ENCODE measurements at regions not wholly inside any gene's neighbourhood (a gene's known extent, or its start where the extent isn't known, plus 50 kb on each side); places are given as distances from the start of the nearest gene placed in this dataset.

DNA sequence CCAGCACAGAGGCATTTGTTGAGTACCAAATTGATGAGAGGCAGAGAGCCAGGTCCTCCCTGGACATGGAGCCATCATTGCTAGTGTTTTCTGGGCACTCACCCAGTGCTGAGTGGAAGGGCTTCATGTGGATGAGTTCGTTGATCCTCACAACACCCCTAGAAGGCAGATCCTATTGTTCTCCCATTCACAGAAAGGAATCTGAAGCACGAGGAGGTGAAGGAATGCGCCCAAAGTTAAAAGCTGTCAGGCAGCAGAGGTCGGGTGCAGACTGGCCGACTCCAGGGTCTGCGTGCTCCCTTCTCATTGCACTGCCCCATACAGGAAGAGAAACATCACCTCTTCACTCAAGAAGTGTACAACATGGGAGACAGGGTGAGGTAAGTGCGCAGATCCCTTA, 153.5 kb upstream of the TNPO1 start:
- Histone ChIP-seq H3K4me1 (ENCODE audit: control insufficient read depth, insufficient read depth, low read length) (peaks cover 2% of the 10 kb centered on the region; the same call in 1 of the 2 replicates), H2BK5ac (ENCODE audit: low read depth, low read length, poor library complexity, severe bottlenecking) (no peak overlapping the region), H4K91ac (ENCODE audit: insufficient read depth, low read depth, low read length) (no peak overlapping the region), H4K5ac (ENCODE audit: low read depth, low read length) (no peak overlapping the region), H2AK9ac (replicated peaks; ENCODE audit: low read depth, low read length, poor library complexity) (no peak overlapping the region), H3K23ac (ENCODE audit: low read depth, low read length) (no peak overlapping the region), H2AK5ac (ENCODE audit: low read depth, low read length) (no peak overlapping the region), H3K9me1 (ENCODE audit: insufficient read depth, low read length) (no peaks in the 10 kb centered on the region; the same call in 1 of the 2 replicates), H2BK120ac (ENCODE audit: low read depth, low read length) (no peak overlapping the region), H3K27ac (ENCODE audit: insufficient read depth, low read length) (no peak overlapping the region), H4K8ac (ENCODE audit: low read depth in 2 of 2, low read length in 2 of 2) (no peak overlapping the region), H3K36me3 (ENCODE audit: control insufficient read depth, insufficient read depth, low read length) (no peaks in the 10 kb centered on the region), H3K4ac (ENCODE audit: low read depth, low read length) (no peak overlapping the region), H4K20me1 (ENCODE audit: insufficient read depth, low read length) (no peaks in the 10 kb centered on the region), H3K79me1 (ENCODE audit: low read depth in 1 of 2, low read length in 2 of 2) (no peaks in the 10 kb centered on the region), H2BK20ac (ENCODE audit: low read depth, low read length) (no peak overlapping the region), H2BK15ac (ENCODE audit: low read depth, low read length) (no peak overlapping the region), H3K14ac (replicated peaks; ENCODE audit: low read depth, low read length) (no peak overlapping the region), H3K18ac (ENCODE audit: low read depth, low read length) (no peak overlapping the region), H3K9ac (ENCODE audit: low read depth, low read length) (no peak overlapping the region), H2AFZ (replicated peaks; ENCODE audit: low read length, poor library complexity) (peak overlapping the region; percentile 26), H3K56ac (ENCODE audit: extremely low read depth, insufficient read depth, low read length) (no peak overlapping the region), H3K4me2 (ENCODE audit: low read depth, low read length) (no peak overlapping the region), H3K27me3 (ENCODE audit: control insufficient read depth, insufficient read depth, low read length) (peaks cover 2% of the 10 kb centered on the region), H3K9me3 (ENCODE audit: control insufficient read depth, insufficient read depth, low read length) (no peaks in the 10 kb centered on the region), H3K4me3 (ENCODE audit: insufficient read depth, low read depth, low read length) (no peak overlapping the region)
- in situ Hi-C loops (cut with MboI; ENCODE audit: low sequenced_read_pairs): no loop called here
- TF ChIP-seq MAZ (IDR thresholded peaks at IDR 0.05; ENCODE audit: borderline replicate concordance, low read depth, low read length) (no peak), POLR2A (IDR thresholded peaks at IDR 0.05; ENCODE audit: low read depth, low read length) (no peak), RAD21 (IDR thresholded peaks at IDR 0.05; ENCODE audit: low read length) (no peak), RFX5 (IDR thresholded peaks at IDR 0.05; ENCODE audit: low read depth, low read length) (no peak), RCOR1 (IDR thresholded peaks at IDR 0.05; ENCODE audit: insufficient replicate concordance, low read length) (no peak), BHLHE40 (IDR thresholded peaks at IDR 0.05; ENCODE audit: low read depth, low read length) (no peak), SMC3 (IDR thresholded peaks at IDR 0.05; ENCODE audit: low read depth, low read length) (no peak), MAFK (IDR thresholded peaks at IDR 0.05; ENCODE audit: low read depth, low read length) (no peak), MXI1 (IDR thresholded peaks at IDR 0.05; ENCODE audit: borderline replicate concordance, low read depth, low read length) (no peak), CHD1 (IDR thresholded peaks at IDR 0.05; ENCODE audit: low read depth, low read length) (no peak), NFE2L2 (IDR thresholded peaks at IDR 0.05; ENCODE audit: low read depth, low read length) (no peak), FOS (IDR thresholded peaks at IDR 0.05; ENCODE audit: low read depth, low read length) (no peak), CEBPB (IDR thresholded peaks at IDR 0.05; ENCODE audit: low read depth, low read length) (no peak)
- TF ChIP-seq, protein P1, sequence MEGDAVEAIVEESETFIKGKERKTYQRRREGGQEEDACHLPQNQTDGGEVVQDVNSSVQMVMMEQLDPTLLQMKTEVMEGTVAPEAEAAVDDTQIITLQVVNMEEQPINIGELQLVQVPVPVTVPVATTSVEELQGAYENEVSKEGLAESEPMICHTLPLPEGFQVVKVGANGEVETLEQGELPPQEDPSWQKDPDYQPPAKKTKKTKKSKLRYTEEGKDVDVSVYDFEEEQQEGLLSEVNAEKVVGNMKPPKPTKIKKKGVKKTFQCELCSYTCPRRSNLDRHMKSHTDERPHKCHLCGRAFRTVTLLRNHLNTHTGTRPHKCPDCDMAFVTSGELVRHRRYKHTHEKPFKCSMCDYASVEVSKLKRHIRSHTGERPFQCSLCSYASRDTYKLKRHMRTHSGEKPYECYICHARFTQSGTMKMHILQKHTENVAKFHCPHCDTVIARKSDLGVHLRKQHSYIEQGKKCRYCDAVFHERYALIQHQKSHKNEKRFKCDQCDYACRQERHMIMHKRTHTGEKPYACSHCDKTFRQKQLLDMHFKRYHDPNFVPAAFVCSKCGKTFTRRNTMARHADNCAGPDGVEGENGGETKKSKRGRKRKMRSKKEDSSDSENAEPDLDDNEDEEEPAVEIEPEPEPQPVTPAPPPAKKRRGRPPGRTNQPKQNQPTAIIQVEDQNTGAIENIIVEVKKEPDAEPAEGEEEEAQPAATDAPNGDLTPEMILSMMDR (conservative IDR thresholded peaks at IDR 0.05; ENCODE audit: low read depth, low read length): no peak
- TF ChIP-seq, protein P2, sequence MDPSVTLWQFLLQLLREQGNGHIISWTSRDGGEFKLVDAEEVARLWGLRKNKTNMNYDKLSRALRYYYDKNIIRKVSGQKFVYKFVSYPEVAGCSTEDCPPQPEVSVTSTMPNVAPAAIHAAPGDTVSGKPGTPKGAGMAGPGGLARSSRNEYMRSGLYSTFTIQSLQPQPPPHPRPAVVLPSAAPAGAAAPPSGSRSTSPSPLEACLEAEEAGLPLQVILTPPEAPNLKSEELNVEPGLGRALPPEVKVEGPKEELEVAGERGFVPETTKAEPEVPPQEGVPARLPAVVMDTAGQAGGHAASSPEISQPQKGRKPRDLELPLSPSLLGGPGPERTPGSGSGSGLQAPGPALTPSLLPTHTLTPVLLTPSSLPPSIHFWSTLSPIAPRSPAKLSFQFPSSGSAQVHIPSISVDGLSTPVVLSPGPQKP (IDR thresholded peaks at IDR 0.05; ENCODE audit: borderline replicate concordance, low read depth, low read length): no peak
- TF ChIP-seq, protein P3, sequence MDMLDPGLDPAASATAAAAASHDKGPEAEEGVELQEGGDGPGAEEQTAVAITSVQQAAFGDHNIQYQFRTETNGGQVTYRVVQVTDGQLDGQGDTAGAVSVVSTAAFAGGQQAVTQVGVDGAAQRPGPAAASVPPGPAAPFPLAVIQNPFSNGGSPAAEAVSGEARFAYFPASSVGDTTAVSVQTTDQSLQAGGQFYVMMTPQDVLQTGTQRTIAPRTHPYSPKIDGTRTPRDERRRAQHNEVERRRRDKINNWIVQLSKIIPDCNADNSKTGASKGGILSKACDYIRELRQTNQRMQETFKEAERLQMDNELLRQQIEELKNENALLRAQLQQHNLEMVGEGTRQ (IDR thresholded peaks at IDR 0.05; ENCODE audit: low read depth, low read length): no peak
- dilution Hi-C loops (cut with HindIII; ENCODE audit: low sequenced_read_pairs, unreplicated experiment): no loop called here
- intact Hi-C loops (cut with micrococcal nuclease): no loop called here
- DNase-seq: no peak
- no TSS peak for BruUV-seq (replicated peaks)
- POLR2A ChIA-PET (ENCODE audit: unreplicated experiment): no interaction called here
- WGBS, 2 experiments (ENCODE audit: extremely low coverage in 2 of 2, insufficient read length in 1 of 2): no CpG with 5 or more reads among the region's 7 CpGs
- CTCF ChIA-PET: no interaction called here
- no peak for ATAC-seq (ENCODE audit: low read depth)
